Endodermal cell (in vitro differentiated cells): ENCODE measurements at regions not wholly inside any gene's neighbourhood (a gene's known extent, or its start where the extent isn't known, plus 50 kb on each side); places are given as distances from the start of the nearest gene placed in this dataset.

Source experiments
- DNase-seq: peaks from one replicate; pipeline ENCODE4 v3.0.0-alpha.2; 2017
- H3K27ac ChIP-seq: 2 replicates; pipeline ENCODE4 v1.5.1; 2013; ENCODE audit warnings: mild to moderate bottlenecking, low read depth, low read length, moderate library complexity
- H3K27me3 ChIP-seq: 2 replicates; pipeline ENCODE4 v1.6.1; 2013; ENCODE audit warnings: mild to moderate bottlenecking, low read length, moderate library complexity; ENCODE audit not compliant: insufficient read depth, control insufficient read depth, poor library complexity, severe bottlenecking
- H3K36me3 ChIP-seq: 2 replicates; pipeline ENCODE4 v1.7.0; 2013; ENCODE audit warnings: mild to moderate bottlenecking, low read length, moderate library complexity; ENCODE audit not compliant: control insufficient read depth, insufficient read depth
- H3K4me1 ChIP-seq: one replicate; pipeline ENCODE4 v1.7.0; 2013; ENCODE audit warnings: low read length; ENCODE audit not compliant: control insufficient read depth, insufficient read depth
- H3K4me3 ChIP-seq: 2 replicates; pipeline ENCODE4 v1.5.1; 2013; ENCODE audit warnings: mild to moderate bottlenecking, low read length, moderate library complexity
- H3K9ac ChIP-seq: 2 replicates; pipeline ENCODE4 v1.6.1; 2013; ENCODE audit warnings: mild to moderate bottlenecking, low read length, moderate library complexity; ENCODE audit not compliant: poor library complexity, severe bottlenecking; ENCODE audit errors: extremely low read depth
- H3K9me3 ChIP-seq: 2 replicates; pipeline ENCODE4 v1.6.1; 2013; ENCODE audit warnings: mild to moderate bottlenecking, low read length, moderate library complexity; ENCODE audit not compliant: control insufficient read depth
- H3K27ac Mint-ChIP-seq: 2 replicates; pipeline ENCODE4 v1.8.0; 2020; ENCODE audit warnings: mixed read lengths
- H3K27me3 Mint-ChIP-seq: 2 replicates; pipeline ENCODE4 v1.8.0; 2021; ENCODE audit warnings: mild to moderate bottlenecking, mixed read lengths; ENCODE audit not compliant: insufficient read depth
- H3K36me3 Mint-ChIP-seq: 2 replicates; pipeline ENCODE4 v1.8.0; 2020; ENCODE audit warnings: low read depth, mixed read lengths
- H3K4me1 Mint-ChIP-seq: 2 replicates; pipeline ENCODE4 v1.8.0; 2020; ENCODE audit warnings: mixed read lengths
- H3K4me3 Mint-ChIP-seq: 2 replicates; pipeline ENCODE4 v1.8.0; 2020; ENCODE audit warnings: mild to moderate bottlenecking, moderate library complexity, mixed read lengths
- H3K9me3 Mint-ChIP-seq: 2 replicates; pipeline ENCODE4 v1.8.0; 2020; ENCODE audit warnings: mild to moderate bottlenecking, mixed read lengths
- CTCF ChIP-seq: fragments of 200-600 bp; sonication (generic); conservative IDR thresholded peaks from 2 replicates; pipeline ENCODE4 v1.5.0; 2021; ENCODE audit warnings: antibody characterized with exemption, mild to moderate bottlenecking
- WGBS, 2 experiments: methylation state at CpG; one replicate each; pipeline versions ENCODE4 v1.1.5 to v1.1.7; 2013; ENCODE audit warnings: missing lambda C conversion rate in 2 of 2, mixed read lengths in 1 of 2; ENCODE audit not compliant: insufficient coverage in 1 of 2, insufficient read length in 1 of 2; 5-methylcytosine and 5-hydroxymethylcytosine counted together

GRCh38 chr6:22906091-22906549, 336.8 kb downstream of the HDGFL1 start:
- Histone ChIP-seq H3K36me3 (no peaks in the 10 kb centered on the region), H3K27ac (no peak overlapping the region), H3K9ac (no peak overlapping the region), H3K27me3 (no peaks in the 10 kb centered on the region), H3K9me3 (no peaks in the 10 kb centered on the region), H3K4me1 (no peaks in the 10 kb centered on the region), H3K4me3 (no peak overlapping the region)
- Mint-ChIP-seq H3K36me3 (no peaks in the 10 kb centered on the region), H3K27me3 (peaks cover 6% of the 10 kb centered on the region), H3K4me1 (peaks cover 10% of the 10 kb centered on the region), H3K9me3 (peaks cover 2% of the 10 kb centered on the region), H3K27ac (no peak overlapping the region), H3K4me3 (no peak overlapping the region)
- WGBS, 2 experiments: 82% methylated on average over 3 of the region's 3 CpGs; no CpG with 5 or more reads in 1 of the 2 experiments
- DNase-seq: peak; percentile 48
- TF ChIP-seq CTCF: peak; percentile 61

DNA sequence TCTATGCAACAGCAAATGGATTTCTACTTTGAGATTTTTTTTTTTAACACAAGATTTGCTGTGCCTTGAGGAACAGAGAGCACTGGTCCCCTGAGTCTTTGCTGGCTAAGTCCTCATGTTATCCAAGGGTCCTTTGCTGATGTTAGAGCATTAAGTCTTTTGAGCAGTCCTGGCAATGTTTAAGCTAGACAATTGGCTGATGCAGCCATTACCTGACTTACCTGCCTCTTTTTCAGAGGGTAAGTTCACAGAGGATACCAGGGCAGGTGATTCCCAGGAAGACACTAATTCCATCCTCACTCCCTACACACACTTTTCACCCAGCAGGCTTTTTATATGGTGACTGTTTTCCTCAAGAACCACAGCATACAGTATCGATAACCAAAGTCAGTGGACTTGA, 337.7 kb downstream of the HDGFL1 start:
- H3K27me3 Mint-ChIP-seq: peaks cover 6% of the 10 kb centered on the region
- whole genome bisulfite sequencing, 2 experiments: 91 to 100% methylated on average over 1 of the region's 1 CpG

GRCh38 chr6:22910370-22910769, 341.0 kb downstream of the HDGFL1 start:
- Mint-ChIP-seq H3K27me3 (peaks cover 3% of the 10 kb centered on the region), H3K4me3 (no peak overlapping the region), H3K4me1 (peaks cover 5% of the 10 kb centered on the region), H3K27ac (no peak overlapping the region), H3K9me3 (no peaks in the 10 kb centered on the region), H3K36me3 (no peaks in the 10 kb centered on the region)
- no peak for TF ChIP-seq CTCF
- H3K9ac ChIP-seq: no peak overlapping the region
- no peaks in the 10 kb centered on the region for H3K36me3 ChIP-seq
- no peak for DNase-seq
- H3K27ac ChIP-seq: no peak overlapping the region
- WGBS, 2 experiments: 85 to 92% methylated on average over 4 of the region's 4 CpGs
- no peaks in the 10 kb centered on the region for H3K9me3 ChIP-seq
- H3K4me1 ChIP-seq: no peaks in the 10 kb centered on the region
- no peak overlapping the region for H3K4me3 ChIP-seq
- H3K27me3 ChIP-seq: no peaks in the 10 kb centered on the region

More for the DNA sequence above, 337.7 kb downstream of the HDGFL1 start:
- Mint-ChIP-seq H3K4me3 (no peak overlapping the region), H3K27ac (no peak overlapping the region), H3K36me3 (no peaks in the 10 kb centered on the region), H3K4me1 (peaks cover 10% of the 10 kb centered on the region), H3K9me3 (peaks cover 2% of the 10 kb centered on the region)
- Histone ChIP-seq H3K4me3 (no peak overlapping the region), H3K36me3 (no peaks in the 10 kb centered on the region), H3K9ac (no peak overlapping the region), H3K4me1 (no peaks in the 10 kb centered on the region), H3K9me3 (no peaks in the 10 kb centered on the region), H3K27ac (no peak overlapping the region), H3K27me3 (no peaks in the 10 kb centered on the region)
- DNase-seq: no peak
- TF ChIP-seq CTCF: no peak
